K562 (cell line): ENCODE measurements at regions not wholly inside any gene's neighbourhood (a gene's known extent, or its start where the extent isn't known, plus 50 kb on each side); places are given as distances from the start of the nearest gene placed in this dataset.

Experiments used
- ATAC-seq: fragments of 200-7000 bp; cut with Tn5 transposase; 3 replicates; pipeline ENCODE4 v1.9.1; 2020; ENCODE audit warnings: moderate library complexity
- BruUV-seq: library from RNA; stranded (reverse); fragments of 400-500 nt; replicated peaks from 2 replicates; lab custom pipeline; 2021; lab: Mats Ljungman, UMichigan
- CTCF ChIA-PET: fragments of 300-600 bp; formaldehyde crosslinking; extraction: SDS; loops from one replicate; lab custom pipeline; 2021; ENCODE audit warnings: low intra/inter-chr PET ratio; lab: Yijun Ruan, JAX
- POLR2A ChIA-PET: fragments of 300-600, 350-650 bp; sonication (Branson Sonifier 250); formaldehyde crosslinking; extraction: SDS; loops from one replicate; lab custom pipeline; 2021; ENCODE audit warnings: antibody characterized with exemption, inconsistent platforms; lab: Yijun Ruan, JAX
- DNase-seq, 4 experiments: peaks; one replicate each; pipeline versions ENCODE4 v3.0.0 to v3.0.0-alpha.2; 2011 to 2018; ENCODE audit warnings: low spot score in 3 of 4, mixed read lengths in 3 of 4; ENCODE audit errors: extremely low read depth in 1 of 4
- FAIRE-seq: peaks from 2 replicates; lab custom pipeline; 2011; peaks lifted over from hg19 to GRCh38; lab: Jason Lieb, UNC
- H2AFZ ChIP-seq: 2 replicates; pipeline ENCODE4 v1.6.0; 2011; ENCODE audit warnings: low read depth, low read length, control low read depth, inconsistent platforms
- H3K27ac ChIP-seq: fragments of 200-600 bp; 3 replicates; pipeline ENCODE4 v1.8.0; 2011; ENCODE audit warnings: low read depth, mild to moderate bottlenecking, control low read depth, inconsistent platforms, low read length, moderate library complexity, mixed read lengths; ENCODE audit errors: extremely low read depth
- H3K27me3 ChIP-seq, 2 experiments: fragments of 300-600 bp in 1 of 2; 2 replicates in 1 of 2; 3 replicates in 1 of 2; pipeline versions ENCODE4 v1.6.0 to v1.8.0; 2011; ENCODE audit warnings: inconsistent platforms in 2 of 2, low read length in 2 of 2, mild to moderate bottlenecking in 1 of 2, mixed read lengths in 1 of 2, moderate library complexity in 1 of 2; ENCODE audit not compliant: control insufficient read depth in 2 of 2, insufficient read depth in 2 of 2
- H3K36me3 ChIP-seq: fragments of 300-600 bp; 3 replicates; pipeline ENCODE4 v1.8.0; 2011; ENCODE audit warnings: mild to moderate bottlenecking, low read length, inconsistent platforms; ENCODE audit not compliant: control insufficient read depth, insufficient read depth
- H3K4me1 ChIP-seq, 2 experiments: fragments of 200-600 bp in 1 of 2; replicated peaks in 1 of 2; 2 replicates in 1 of 2; 3 replicates in 1 of 2; pipeline versions ENCODE4 v1.5.1 to v1.8.0; 2011; ENCODE audit warnings: inconsistent platforms in 2 of 2, low read length in 2 of 2, mild to moderate bottlenecking in 1 of 2, mixed read lengths in 1 of 2, moderate library complexity in 1 of 2; ENCODE audit not compliant: control insufficient read depth in 2 of 2, insufficient read depth in 2 of 2
- H3K4me2 ChIP-seq: 2 replicates; pipeline ENCODE4 v1.6.1; 2011; ENCODE audit warnings: low read length, control low read depth, inconsistent platforms, mixed read lengths; ENCODE audit not compliant: insufficient read depth
- H3K4me3 ChIP-seq: fragments of 200-600 bp; sonication (generic), shearing (Covaris generic); 2 replicates; pipeline ENCODE4 v1.5.1; 2016; ENCODE audit warnings: control low read depth, inconsistent platforms
- H3K79me2 ChIP-seq: fragments of 200-600 bp; 3 replicates; pipeline ENCODE4 v1.8.0; 2011; ENCODE audit warnings: low read length, inconsistent platforms; ENCODE audit not compliant: control insufficient read depth, insufficient read depth
- H3K9ac ChIP-seq, 2 experiments: 2 replicates each; pipeline versions ENCODE4 v1.6.0 to v1.6.1; 2011; ENCODE audit warnings: low read depth in 2 of 2, low read length in 2 of 2, control low read depth in 1 of 2, inconsistent platforms in 1 of 2, mild to moderate bottlenecking in 1 of 2, mixed read lengths in 1 of 2; ENCODE audit not compliant: insufficient read depth in 1 of 2
- H3K9me1 ChIP-seq: one replicate; pipeline ENCODE4 v1.6.0; 2011; ENCODE audit warnings: inconsistent platforms, mild to moderate bottlenecking, low read length, moderate library complexity; ENCODE audit not compliant: control insufficient read depth, insufficient read depth
- H3K9me3 ChIP-seq: replicated peaks from 2 replicates; pipeline ENCODE4 v1.5.1; 2011; ENCODE audit warnings: low read depth, low read length, inconsistent platforms; ENCODE audit not compliant: control insufficient read depth, insufficient read depth
- H4K20me1 ChIP-seq: replicated peaks from 2 replicates; pipeline ENCODE4 v1.6.1; 2011; ENCODE audit warnings: low read length, inconsistent platforms, mixed read lengths; ENCODE audit not compliant: control insufficient read depth, insufficient read depth
- BRF1 ChIP-seq: IDR thresholded peaks from 3 replicates; pipeline ENCODE4 v1.6.1; 2011; ENCODE audit warnings: borderline replicate concordance, mild to moderate bottlenecking; ENCODE audit not compliant: insufficient read length; ENCODE audit errors: extremely low read depth
- PPARD ChIP-seq: fragments of 250-450 bp; sonication (Bioruptor Pico); IDR thresholded peaks from 2 replicates; pipeline ENCODE4 v1.8.0; 2022; ENCODE audit warnings: inconsistent platforms, mild to moderate bottlenecking, moderate library complexity
- ZBTB7A ChIP-seq: IDR thresholded peaks from 2 replicates; pipeline ENCODE4 v1.6.1; 2011; ENCODE audit warnings: low read depth, mild to moderate bottlenecking, low read length, moderate library complexity, borderline replicate concordance; ENCODE audit not compliant: control insufficient read depth
- ZNF644 ChIP-seq: fragments of 200-800 bp; sonication (Bioruptor generic); IDR thresholded peaks from 2 replicates; pipeline ENCODE4 v1.6.1; 2016; ENCODE audit warnings: low read depth, missing genetic modification characterization, missing compliant biosample characterization
- ZZZ3 ChIP-seq: fragments of 450-650 bp; IDR thresholded peaks from 2 replicates; pipeline ENCODE4 v1.6.1; 2016; ENCODE audit warnings: antibody characterized with exemption, mild to moderate bottlenecking, moderate library complexity
- WGBS: fragments of 100-300 bp; shearing (Covaris generic); methylation state at CpG from one replicate; pipeline ENCODE4 v1.1.6; 2016; ENCODE audit warnings: low coverage, mixed read lengths; ENCODE audit not compliant: insufficient coverage; ENCODE audit errors: missing lambda C conversion rate; 5-methylcytosine and 5-hydroxymethylcytosine counted together
- in situ Hi-C: fragments of 300-500 bp; cut with MboI; formaldehyde crosslinking; loops from 4 replicates; pipeline ENCODE4 v1.15.0; 2018; ENCODE audit warnings: inconsistent platforms, mixed read lengths
- intact Hi-C: fragments of 100-400 bp; cut with micrococcal nuclease; formaldehyde crosslinking; loops from 2 replicates; pipeline ENCODE4 v1.14.2; 2022
- TF ChIP-seq, protein P1 (sequence below): fragments of 450-650 bp; formaldehyde crosslinking; IDR thresholded peaks from 2 replicates; pipeline ENCODE4 v1.4.0; 2020; ENCODE audit warnings: mild to moderate bottlenecking
- TF ChIP-seq, protein P2 (sequence below): fragments of 450-650 bp; formaldehyde crosslinking; IDR thresholded peaks from 2 replicates; pipeline ENCODE4 v1.4.0; 2020; ENCODE audit warnings: mild to moderate bottlenecking, moderate library complexity
- TF ChIP-seq, protein P3 (sequence below): fragments of 250-450 bp; sonication (Bioruptor Pico); IDR thresholded peaks from 2 replicates; pipeline ENCODE4 v1.5.0; 2021; ENCODE audit warnings: mild to moderate bottlenecking, moderate library complexity

DNA sequence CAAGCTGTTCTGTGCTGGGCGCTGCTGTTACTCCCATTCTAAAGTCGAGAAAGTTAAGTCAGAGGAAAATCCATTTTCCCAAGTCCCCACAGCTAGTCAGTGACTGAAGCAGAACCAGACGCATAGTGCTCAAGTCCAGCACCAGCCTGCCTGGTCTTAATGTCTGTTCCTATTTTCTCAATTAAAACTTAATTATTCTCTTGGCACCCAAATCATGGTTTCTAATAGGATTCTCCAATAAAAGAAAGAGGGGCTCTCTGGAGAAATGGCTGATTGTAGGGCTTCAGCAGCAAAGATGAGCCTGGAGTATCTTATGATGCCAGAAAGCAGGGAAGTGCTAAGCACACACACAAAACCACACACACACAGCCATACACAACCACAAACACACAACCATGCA lies 531.0 kb upstream of the SALL3 start:
- H3K9me1 ChIP-seq, result no peaks in the 10 kb centered on the region
- in situ Hi-C loops (no loop called here), intact Hi-C loops (no loop called here)
- FAIRE-seq (no peak), ATAC-seq (no peak), DNase-seq (no peak)
- H3K27ac ChIP-seq, result no peak overlapping the region
- H3K79me2 ChIP-seq, result no peaks in the 10 kb centered on the region
- no peak overlapping the region for H3K4me2 ChIP-seq
- H3K9ac ChIP-seq, result no peak overlapping the region
- no peaks in the 10 kb centered on the region; a peak in 1 of 5 replicates for H3K27me3 ChIP-seq
- no peak overlapping the region for H2AFZ ChIP-seq
- no peak overlapping the region for H3K4me3 ChIP-seq
- POLR2A ChIA-PET, result no interaction called here
- no peaks in the 10 kb centered on the region for H3K4me1 ChIP-seq
- CTCF ChIA-PET, result no interaction called here
- no peaks in the 10 kb centered on the region for H3K36me3 ChIP-seq
- 3% methylated on average over 3 of the region's 3 CpGs for WGBS
- no peaks in the 10 kb centered on the region for H3K9me3 ChIP-seq
- TF ChIP-seq, protein P1, sequence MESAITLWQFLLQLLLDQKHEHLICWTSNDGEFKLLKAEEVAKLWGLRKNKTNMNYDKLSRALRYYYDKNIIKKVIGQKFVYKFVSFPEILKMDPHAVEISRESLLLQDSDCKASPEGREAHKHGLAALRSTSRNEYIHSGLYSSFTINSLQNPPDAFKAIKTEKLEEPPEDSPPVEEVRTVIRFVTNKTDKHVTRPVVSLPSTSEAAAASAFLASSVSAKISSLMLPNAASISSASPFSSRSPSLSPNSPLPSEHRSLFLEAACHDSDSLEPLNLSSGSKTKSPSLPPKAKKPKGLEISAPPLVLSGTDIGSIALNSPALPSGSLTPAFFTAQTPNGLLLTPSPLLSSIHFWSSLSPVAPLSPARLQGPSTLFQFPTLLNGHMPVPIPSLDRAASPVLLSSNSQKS (CRISPR knock-in tag), result no peak
- TF ChIP-seq ZZZ3 (no peak), PPARD (CRISPR knock-in tag) (no peak), BRF1 (no peak), ZBTB7A (no peak), ZNF644 (tag) (no peak)
- TF ChIP-seq, protein P2, sequence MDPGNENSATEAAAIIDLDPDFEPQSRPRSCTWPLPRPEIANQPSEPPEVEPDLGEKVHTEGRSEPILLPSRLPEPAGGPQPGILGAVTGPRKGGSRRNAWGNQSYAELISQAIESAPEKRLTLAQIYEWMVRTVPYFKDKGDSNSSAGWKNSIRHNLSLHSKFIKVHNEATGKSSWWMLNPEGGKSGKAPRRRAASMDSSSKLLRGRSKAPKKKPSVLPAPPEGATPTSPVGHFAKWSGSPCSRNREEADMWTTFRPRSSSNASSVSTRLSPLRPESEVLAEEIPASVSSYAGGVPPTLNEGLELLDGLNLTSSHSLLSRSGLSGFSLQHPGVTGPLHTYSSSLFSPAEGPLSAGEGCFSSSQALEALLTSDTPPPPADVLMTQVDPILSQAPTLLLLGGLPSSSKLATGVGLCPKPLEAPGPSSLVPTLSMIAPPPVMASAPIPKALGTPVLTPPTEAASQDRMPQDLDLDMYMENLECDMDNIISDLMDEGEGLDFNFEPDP, result no peak
- TF ChIP-seq, protein P3, sequence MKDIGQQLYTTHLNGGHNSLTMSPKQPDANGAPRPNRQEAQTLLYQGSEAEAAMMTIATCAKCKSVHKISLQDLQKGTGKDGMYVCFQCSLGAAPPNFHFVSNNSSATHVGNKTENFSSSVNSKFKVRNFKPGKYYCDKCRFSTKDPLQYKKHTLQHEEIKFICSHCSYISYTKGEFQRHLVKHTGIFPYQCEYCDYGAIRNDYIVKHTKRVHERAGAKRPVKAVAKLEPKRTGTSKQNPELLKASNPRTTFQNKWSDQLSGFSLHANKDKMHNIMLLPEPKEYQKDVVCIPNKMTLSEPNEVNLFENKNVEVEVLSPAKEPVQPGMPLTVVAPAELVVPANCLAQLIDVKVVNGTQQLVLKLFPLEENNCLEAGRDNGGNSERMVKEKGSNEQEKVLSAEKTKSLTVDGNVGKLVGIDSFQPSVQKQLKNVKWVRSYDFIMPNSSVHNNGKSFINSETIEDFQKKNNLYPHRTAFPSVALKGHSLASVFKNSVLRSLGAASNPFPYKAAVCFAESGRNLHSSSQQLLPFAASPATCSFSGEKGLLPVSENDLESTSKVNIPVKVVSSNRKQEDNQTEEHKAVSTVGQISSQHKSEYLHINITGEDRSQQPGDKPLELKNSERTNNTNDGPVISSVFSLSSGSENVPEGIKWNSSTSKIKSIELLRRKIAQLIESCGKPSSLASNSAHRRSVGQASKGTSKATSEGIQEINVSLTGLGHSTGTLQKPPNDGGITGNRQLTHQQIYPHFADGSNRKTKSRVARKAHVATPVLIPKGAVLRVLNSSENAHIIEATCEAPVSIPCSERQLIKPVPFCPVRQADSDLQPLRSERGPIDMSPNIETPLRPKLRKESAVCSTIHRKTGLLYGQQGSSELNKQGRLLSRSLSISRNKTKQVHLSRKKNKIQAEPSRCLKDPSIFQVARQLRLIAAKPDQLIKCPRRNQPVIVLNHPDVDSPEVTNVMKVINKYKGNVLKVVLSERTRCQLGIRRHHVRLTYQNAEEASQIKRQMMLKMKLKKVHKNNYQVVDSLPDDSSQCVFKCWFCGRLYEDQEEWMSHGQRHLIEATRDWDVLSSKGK, result no peak
- no peaks in the 10 kb centered on the region for H4K20me1 ChIP-seq
- no TSS peak for BruUV-seq
